Keratinocyte (primary cell): ENCODE measurements at regions not wholly inside any gene's neighbourhood (a gene's known extent, or its start where the extent isn't known, plus 50 kb on each side); places are given as distances from the start of the nearest gene placed in this dataset.

ENCODE experiments used
- CTCF ChIP-seq, 3 experiments: IDR thresholded peaks in 1 of 3; conservative IDR thresholded peaks in 1 of 3; optimal IDR thresholded peaks in 1 of 3; 2 replicates in 2 of 3; 3 replicates in 1 of 3; pipeline versions ENCODE3 to v1.5.1; 2011; ENCODE audit warnings: low read length in 3 of 3, mild to moderate bottlenecking in 3 of 3, moderate library complexity in 2 of 3, control low read depth in 1 of 3, inconsistent platforms in 1 of 3; ENCODE audit not compliant: insufficient read depth in 2 of 3; ENCODE audit errors: extremely low read depth in 1 of 3
- EZH2 ChIP-seq: IDR thresholded peaks from one replicate; pipeline ENCODE4 v1.6.1; 2012; ENCODE audit warnings: inconsistent platforms, mild to moderate bottlenecking, low read length, moderate library complexity

DNA sequence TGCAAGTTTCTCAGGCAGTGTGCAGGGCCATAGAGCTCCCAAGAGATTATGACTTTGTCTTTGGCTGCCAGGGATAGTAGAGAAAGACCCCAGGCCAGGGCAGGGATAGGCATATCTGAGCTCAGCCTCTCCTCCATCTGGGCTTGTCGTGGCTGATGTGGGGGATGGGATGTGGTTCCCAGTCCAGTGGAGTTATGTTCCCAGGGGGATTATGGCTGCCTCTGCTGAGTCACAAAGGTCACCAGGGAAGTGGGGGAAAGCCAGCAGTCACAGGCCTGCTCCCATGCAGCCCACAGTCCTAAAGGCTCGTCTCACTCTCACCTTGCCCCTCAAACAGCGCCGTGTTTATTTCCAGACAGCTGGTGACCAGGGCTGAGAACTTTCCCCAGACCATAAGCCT lies 354.9 kb downstream of the SI start:
- TF ChIP-seq CTCF (optimal IDR thresholded peaks at IDR 0.05 in 1 of 3, IDR thresholded peaks at IDR 0.05 in 1 of 3, conservative IDR thresholded peaks at IDR 0.05 in 1 of 3; ENCODE audit: extremely low read depth in 1 of 3, insufficient read depth in 2 of 3, low read length in 3 of 3) (no peak), EZH2 (no peak)
